Lower lobe of right lung (tissue), 2 donors: ENCODE measurements at regions not wholly inside any gene's neighbourhood (a gene's known extent, or its start where the extent isn't known, plus 50 kb on each side); places are given as distances from the start of the nearest gene placed in this dataset.

Experiments used
- ATAC-seq, 2 donors: fragments of 200-7000 bp; cut with Tn5 transposase; one replicate each; pipeline ENCODE4 v1.9.1; 2020 to 2022; ENCODE audit warnings: mild to moderate bottlenecking in 2 of 2, moderate library complexity in 2 of 2
- DNase-seq: peaks from one replicate; pipeline ENCODE4 v3.0.0-alpha.2; 2020
- H3K27ac ChIP-seq: fragments of 200-600 bp; one replicate; pipeline ENCODE4 v1.8.0; 2022
- H3K27me3 ChIP-seq: fragments of 200-600 bp; one replicate; pipeline ENCODE4 v1.8.0; 2022; ENCODE audit warnings: low read depth
- H3K36me3 ChIP-seq: fragments of 200-600 bp; one replicate; pipeline ENCODE4 v1.8.0; 2022; ENCODE audit warnings: mild to moderate bottlenecking
- H3K4me1 ChIP-seq: fragments of 200-600 bp; one replicate; pipeline ENCODE4 v1.8.0; 2022
- H3K4me3 ChIP-seq: fragments of 200-600 bp; one replicate; pipeline ENCODE4 v1.8.0; 2022; ENCODE audit warnings: mild to moderate bottlenecking
- H3K9me3 ChIP-seq: fragments of 200-600 bp; one replicate; pipeline ENCODE4 v1.8.0; 2022
- intact Hi-C: fragments of 100-400 bp; cut with DNase I; formaldehyde crosslinking; loops from one replicate; pipeline ENCODE4 v1.11.0; 2022
- TF ChIP-seq, protein P1 (sequence below): fragments of 200-600 bp; IDR thresholded peaks from one replicate; pipeline ENCODE4 v1.8.0; 2022; ENCODE audit warnings: antibody characterized with exemption, mild to moderate bottlenecking
- donor health status: DM: no; HTN: yes; CAD: no; lungs with severe emphysema.

GRCh38 chrX:45681891-45682290 lies 481.2 kb upstream of the DIPK2B start:
- Histone ChIP-seq H3K9me3 (no peaks in the 10 kb centered on the region), H3K27me3 (no peaks in the 10 kb centered on the region), H3K4me1 (no peaks in the 10 kb centered on the region), H3K27ac (no peak overlapping the region), H3K36me3 (no peaks in the 10 kb centered on the region), H3K4me3 (no peak overlapping the region)
- DNase-seq (no peak), ATAC-seq (no peak)
- TF ChIP-seq, protein P1, sequence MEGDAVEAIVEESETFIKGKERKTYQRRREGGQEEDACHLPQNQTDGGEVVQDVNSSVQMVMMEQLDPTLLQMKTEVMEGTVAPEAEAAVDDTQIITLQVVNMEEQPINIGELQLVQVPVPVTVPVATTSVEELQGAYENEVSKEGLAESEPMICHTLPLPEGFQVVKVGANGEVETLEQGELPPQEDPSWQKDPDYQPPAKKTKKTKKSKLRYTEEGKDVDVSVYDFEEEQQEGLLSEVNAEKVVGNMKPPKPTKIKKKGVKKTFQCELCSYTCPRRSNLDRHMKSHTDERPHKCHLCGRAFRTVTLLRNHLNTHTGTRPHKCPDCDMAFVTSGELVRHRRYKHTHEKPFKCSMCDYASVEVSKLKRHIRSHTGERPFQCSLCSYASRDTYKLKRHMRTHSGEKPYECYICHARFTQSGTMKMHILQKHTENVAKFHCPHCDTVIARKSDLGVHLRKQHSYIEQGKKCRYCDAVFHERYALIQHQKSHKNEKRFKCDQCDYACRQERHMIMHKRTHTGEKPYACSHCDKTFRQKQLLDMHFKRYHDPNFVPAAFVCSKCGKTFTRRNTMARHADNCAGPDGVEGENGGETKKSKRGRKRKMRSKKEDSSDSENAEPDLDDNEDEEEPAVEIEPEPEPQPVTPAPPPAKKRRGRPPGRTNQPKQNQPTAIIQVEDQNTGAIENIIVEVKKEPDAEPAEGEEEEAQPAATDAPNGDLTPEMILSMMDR, result no peak
- intact Hi-C loops, result no loop called here

- H3K4me1 ChIP-seq, result no peaks in the 10 kb centered on the region
- DNase-seq, result no peak
- no peaks in the 10 kb centered on the region for H3K27me3 ChIP-seq
- no peak for ATAC-seq
- intact Hi-C loops, result no loop called here
- no peak overlapping the region for H3K27ac ChIP-seq
- H3K4me3 ChIP-seq, result no peak overlapping the region
- H3K9me3 ChIP-seq, result no peaks in the 10 kb centered on the region
- H3K36me3 ChIP-seq, result no peaks in the 10 kb centered on the region
- TF ChIP-seq, protein P1, result no peak
Measured at GRCh38 chrX:45669715-45670340, 469.2 kb upstream of the DIPK2B start.

- intact Hi-C loops, result no loop called here
- ATAC-seq, result no peak
- H3K9me3 ChIP-seq, result no peaks in the 10 kb centered on the region
- no peak overlapping the region for H3K27ac ChIP-seq
- H3K4me1 ChIP-seq, result no peaks in the 10 kb centered on the region
- H3K4me3 ChIP-seq, result no peak overlapping the region
- no peaks in the 10 kb centered on the region for H3K36me3 ChIP-seq
- H3K27me3 ChIP-seq, result no peaks in the 10 kb centered on the region
- DNase-seq, result no peak
- TF ChIP-seq, protein P1, result no peak
Measured at GRCh38 chrX:45668686-45669443, 468.2 kb upstream of the DIPK2B start.

- no peak for ATAC-seq
- H3K27ac ChIP-seq, result no peak overlapping the region
- no peak overlapping the region for H3K4me3 ChIP-seq
- no peaks in the 10 kb centered on the region for H3K4me1 ChIP-seq
- H3K9me3 ChIP-seq, result no peaks in the 10 kb centered on the region
- H3K36me3 ChIP-seq, result no peaks in the 10 kb centered on the region
- DNase-seq, result no peak
- TF ChIP-seq, protein P1, result no peak
- intact Hi-C loops, result no loop called here
- no peaks in the 10 kb centered on the region for H3K27me3 ChIP-seq
Measured at GRCh38 chrX:45667666-45668065, 467.0 kb upstream of the DIPK2B start.

DNA sequence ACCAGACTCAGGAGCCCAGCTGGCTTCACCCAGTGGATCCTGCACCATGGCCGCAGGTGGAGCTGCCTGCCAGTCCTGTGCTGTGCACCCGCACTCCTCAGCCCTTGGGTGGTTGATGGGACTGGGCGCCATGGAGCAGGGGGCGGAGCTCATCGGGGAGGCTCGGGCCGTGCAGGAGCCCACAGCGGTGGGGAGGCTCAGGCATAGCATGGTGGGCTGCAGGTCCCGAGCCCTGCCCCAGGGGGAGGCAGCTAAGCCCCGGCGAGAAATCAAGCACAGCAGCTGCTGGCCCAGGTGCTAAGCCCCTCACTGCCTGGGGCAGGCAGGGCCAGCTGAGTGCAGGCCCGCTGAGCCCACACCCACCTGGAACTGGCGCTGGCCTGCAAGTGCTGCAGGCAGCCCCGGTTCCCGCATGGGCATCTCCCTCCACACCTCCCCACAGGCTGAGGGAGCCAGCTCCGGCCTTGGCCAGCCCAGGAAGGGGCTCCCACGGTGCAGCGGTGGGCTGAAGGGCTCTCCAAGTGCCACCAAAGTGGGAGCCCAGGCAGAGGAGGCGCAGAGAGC lies 464.1 kb upstream of the DIPK2B start:
- Histone ChIP-seq H3K4me1 (no peaks in the 10 kb centered on the region), H3K9me3 (no peaks in the 10 kb centered on the region), H3K27ac (no peak overlapping the region), H3K36me3 (no peaks in the 10 kb centered on the region), H3K4me3 (no peak overlapping the region), H3K27me3 (no peaks in the 10 kb centered on the region)
- ATAC-seq, result no peak
- TF ChIP-seq, protein P1, result no peak
- intact Hi-C loops, result no loop called here
- no peak for DNase-seq
